Ovary (tissue), 7 donors: ENCODE measurements at regions not wholly inside any gene's neighbourhood (a gene's known extent, or its start where the extent isn't known, plus 50 kb on each side); places are given as distances from the start of the nearest gene placed in this dataset.

ENCODE experiments used
- DNase-seq, 5 donors: peaks; one replicate each; pipeline ENCODE4 v3.0.0-alpha.2; 2019 to 2020
- H3K27ac ChIP-seq, 2 donors: fragments of 200-600 bp; one replicate each; pipeline versions ENCODE4 v1.5.1 to v1.8.0; 2019 to 2022
- H3K27me3 ChIP-seq: fragments of 200-600 bp; one replicate; pipeline ENCODE4 v1.8.0; 2022
- H3K36me3 ChIP-seq: fragments of 200-600 bp; sonication (generic); one replicate; pipeline ENCODE4 v1.5.1; 2019
- H3K4me1 ChIP-seq: one replicate; pipeline ENCODE4 v1.8.1; 2013; ENCODE audit warnings: mild to moderate bottlenecking, moderate library complexity; ENCODE audit not compliant: insufficient read depth
- H3K4me3 ChIP-seq: fragments of 200-600 bp; sonication (generic); one replicate; pipeline ENCODE4 v1.5.1; 2017
- H3K9me3 ChIP-seq, 2 donors: fragments of 200-600 bp in 1 of 2; sonication (generic) in 1 of 2; one replicate each; pipeline versions ENCODE4 v1.5.1 to v1.8.1; 2013 to 2019; ENCODE audit warnings: mild to moderate bottlenecking in 1 of 2, moderate library complexity in 1 of 2
- EP300 ChIP-seq: sonication (generic); formaldehyde crosslinking; IDR thresholded peaks from one replicate; pipeline ENCODE4 v1.6.1; 2017; ENCODE audit warnings: antibody characterized with exemption
- POLR2A ChIP-seq: fragments of 450-650 bp; IDR thresholded peaks from one replicate; pipeline ENCODE4 v1.6.1; 2017; ENCODE audit warnings: antibody characterized with exemption, mild to moderate bottlenecking, moderate library complexity
- WGBS, 3 donors: extraction: QIAGEN DNeasy Blood & Tissue Kit in 1 of 3; methylation state at CpG; one replicate each; pipeline versions ENCODE4 v1.1.5 to v1.1.7; 2013 to 2017; 5-methylcytosine and 5-hydroxymethylcytosine counted together
- intact Hi-C, 4 donors: fragments of 100-400 bp; cut with DNase I; formaldehyde crosslinking; loops; one replicate each; pipeline versions ENCODE4 v1.11.0 to v1.15.1; 2022 to 2023
- TF ChIP-seq, protein P1 (sequence below), 3 donors: fragments of 450-650 bp in 2 of 3; fragments of 200-600 bp in 1 of 3; IDR thresholded peaks; one replicate each; pipeline versions ENCODE4 v1.5.1 to v1.8.0; 2016 to 2022; ENCODE audit warnings: antibody characterized with exemption in 3 of 3, mild to moderate bottlenecking in 1 of 3
- donor health status: DM: no; HTN: no; CAD: no; lungs with moderate emphysema.
- donor health status: DM: no; HTN: no; CAD: no.
- donor health status: Bipolar disorder and iron deficiency.
- donor health status: DM: no; HTN: no; CAD: no.
- donor health status: DM: yes; HTN: yes; CAD: no.

GRCh38 chr13:103908274-103908673, 842.1 kb upstream of the SLC10A2 start:
- Histone ChIP-seq H3K27me3 (no peaks in the 10 kb centered on the region), H3K9me3 (no peaks in the 10 kb centered on the region), H3K27ac (no peak overlapping the region), H3K4me1 (no peaks in the 10 kb centered on the region), H3K4me3 (no peak overlapping the region), H3K36me3 (no peaks in the 10 kb centered on the region)
- 75 to 81% (median 76%) methylated on average over 5 of the region's 5 CpGs for WGBS, 3 donors
- intact Hi-C loops = no loop called here
- DNase-seq = no peak
- TF ChIP-seq, protein P1, sequence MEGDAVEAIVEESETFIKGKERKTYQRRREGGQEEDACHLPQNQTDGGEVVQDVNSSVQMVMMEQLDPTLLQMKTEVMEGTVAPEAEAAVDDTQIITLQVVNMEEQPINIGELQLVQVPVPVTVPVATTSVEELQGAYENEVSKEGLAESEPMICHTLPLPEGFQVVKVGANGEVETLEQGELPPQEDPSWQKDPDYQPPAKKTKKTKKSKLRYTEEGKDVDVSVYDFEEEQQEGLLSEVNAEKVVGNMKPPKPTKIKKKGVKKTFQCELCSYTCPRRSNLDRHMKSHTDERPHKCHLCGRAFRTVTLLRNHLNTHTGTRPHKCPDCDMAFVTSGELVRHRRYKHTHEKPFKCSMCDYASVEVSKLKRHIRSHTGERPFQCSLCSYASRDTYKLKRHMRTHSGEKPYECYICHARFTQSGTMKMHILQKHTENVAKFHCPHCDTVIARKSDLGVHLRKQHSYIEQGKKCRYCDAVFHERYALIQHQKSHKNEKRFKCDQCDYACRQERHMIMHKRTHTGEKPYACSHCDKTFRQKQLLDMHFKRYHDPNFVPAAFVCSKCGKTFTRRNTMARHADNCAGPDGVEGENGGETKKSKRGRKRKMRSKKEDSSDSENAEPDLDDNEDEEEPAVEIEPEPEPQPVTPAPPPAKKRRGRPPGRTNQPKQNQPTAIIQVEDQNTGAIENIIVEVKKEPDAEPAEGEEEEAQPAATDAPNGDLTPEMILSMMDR (IDR thresholded peaks at IDR 0.05) = no peak
- TF ChIP-seq POLR2A = no peak
- no peak for TF ChIP-seq EP300

DNA sequence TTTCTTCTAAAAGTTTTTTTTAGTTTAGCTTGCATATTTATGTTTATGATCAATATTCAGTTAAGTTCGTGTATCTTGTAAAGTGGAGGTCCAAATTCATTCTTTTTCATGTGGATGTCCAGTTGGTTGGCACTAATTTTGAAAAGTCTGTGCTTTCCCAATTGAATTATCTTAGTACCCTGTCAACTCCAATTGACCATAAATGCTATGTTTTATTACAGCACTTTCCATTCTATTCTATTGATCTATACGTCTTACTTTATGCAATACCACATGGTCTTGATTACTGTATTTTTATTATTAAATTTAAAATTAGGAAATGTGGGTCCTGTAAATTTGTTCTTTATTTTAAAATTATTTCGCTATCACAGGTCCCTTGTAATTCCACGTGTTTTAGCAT, 837.6 kb upstream of the SLC10A2 start:
- TF ChIP-seq EP300 (no peak), POLR2A (no peak)
- TF ChIP-seq, protein P1 (IDR thresholded peaks at IDR 0.05) = no peak
- Histone ChIP-seq H3K4me1 (no peaks in the 10 kb centered on the region), H3K27me3 (no peaks in the 10 kb centered on the region), H3K9me3 (no peaks in the 10 kb centered on the region), H3K4me3 (no peak overlapping the region), H3K27ac (no peak overlapping the region), H3K36me3 (no peaks in the 10 kb centered on the region)
- intact Hi-C loops = no loop called here
- 76 to 84% (median 79%) methylated on average over 4 of the region's 4 CpGs for WGBS, 3 donors
- no peak for DNase-seq

DNA sequence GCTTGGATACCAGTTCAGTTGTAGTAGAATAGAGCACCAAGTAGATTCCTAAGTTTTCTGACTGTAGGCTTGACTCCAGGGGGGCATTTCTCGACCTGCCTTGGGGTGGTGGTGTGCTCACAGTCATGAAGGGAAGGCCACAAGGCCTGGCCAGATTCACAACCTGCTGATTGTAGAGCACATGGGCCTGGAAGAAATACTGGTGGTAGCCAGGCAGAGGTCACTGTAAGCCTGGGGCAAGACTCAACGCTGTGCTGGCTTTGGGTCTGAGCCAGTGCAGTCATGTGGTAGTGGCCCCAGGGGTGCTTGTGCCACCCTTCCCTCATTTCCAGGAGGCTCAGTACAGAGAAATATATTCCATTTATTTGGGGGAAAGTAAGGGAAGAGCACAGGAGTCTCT, 832.3 kb upstream of the SLC10A2 start:
- intact Hi-C loops = no loop called here
- WGBS, 3 donors = 71 to 88% (median 87%) methylated on average over 2 of the region's 2 CpGs
- Histone ChIP-seq H3K36me3 (no peaks in the 10 kb centered on the region), H3K4me3 (no peak overlapping the region), H3K9me3 (no peaks in the 10 kb centered on the region), H3K4me1 (no peaks in the 10 kb centered on the region), H3K27ac (no peak overlapping the region), H3K27me3 (no peaks in the 10 kb centered on the region)
- no peak for DNase-seq
- TF ChIP-seq EP300 = no peak
- no peak for TF ChIP-seq POLR2A
- TF ChIP-seq, protein P1 (IDR thresholded peaks at IDR 0.05) = no peak

- no peak overlapping the region for H3K4me3 ChIP-seq
- WGBS, 3 donors = 66 to 81% (median 68%) methylated on average over 1 of the region's 1 CpG
- intact Hi-C loops = no loop called here
- H3K9me3 ChIP-seq = no peaks in the 10 kb centered on the region
- DNase-seq = no peak
- no peaks in the 10 kb centered on the region for H3K36me3 ChIP-seq
- H3K4me1 ChIP-seq = no peaks in the 10 kb centered on the region
- TF ChIP-seq POLR2A = no peak
- TF ChIP-seq EP300 = no peak
- TF ChIP-seq, protein P1 (IDR thresholded peaks at IDR 0.05) = no peak
- H3K27ac ChIP-seq = no peak overlapping the region
- H3K27me3 ChIP-seq = no peaks in the 10 kb centered on the region
Observed at GRCh38 chr13:103895835-103896531, 829.8 kb upstream of the SLC10A2 start.
